Smooth muscle cell (in vitro differentiated cells): ENCODE measurements at regions not wholly inside any gene's neighbourhood (a gene's known extent, or its start where the extent isn't known, plus 50 kb on each side); places are given as distances from the start of the nearest gene placed in this dataset.
"Not testable (repeated sequence)": the region's sequence is repeated elsewhere in the genome, so short reads cannot be mapped to it uniquely, and the experiment has no call there.

Experiments used
- DNase-seq: peaks from one replicate; lab custom pipeline; 2025; ENCODE audit not compliant: unreplicated experiment; lab: John Stamatoyannopoulos, UW
- H2AFZ ChIP-seq: fragments of 200-600 bp; sonication (generic); 2 replicates; pipeline ENCODE4 v1.6.0; 2016; ENCODE audit warnings: antibody characterized with exemption, low read depth, mild to moderate bottlenecking
- H3F3A ChIP-seq: fragments of 200-600 bp; sonication (generic); 2 replicates; pipeline ENCODE4 v1.6.0; 2017; ENCODE audit warnings: antibody characterized with exemption, low read depth
- H3K27ac ChIP-seq: fragments of 200-600 bp; sonication (generic); 2 replicates; pipeline ENCODE4 v1.5.1; 2016; ENCODE audit warnings: low read depth, mild to moderate bottlenecking
- H3K27me3 ChIP-seq: fragments of 200-600 bp; sonication (generic); 2 replicates; pipeline ENCODE4 v1.6.1; 2016; ENCODE audit warnings: low read depth, mild to moderate bottlenecking
- H3K36me3 ChIP-seq: fragments of 200-600 bp; sonication (generic); 2 replicates; pipeline ENCODE4 v1.5.1; 2016; ENCODE audit warnings: low read depth
- H3K4me1 ChIP-seq: fragments of 200-600 bp; sonication (generic); 2 replicates; pipeline ENCODE4 v1.5.1; 2016; ENCODE audit warnings: low read depth
- H3K4me2 ChIP-seq: fragments of 200-600 bp; sonication (generic); 2 replicates; pipeline ENCODE4 v1.6.0; 2016; ENCODE audit warnings: mild to moderate bottlenecking
- H3K4me3 ChIP-seq: fragments of 200-600 bp; sonication (generic); 2 replicates; pipeline ENCODE4 v1.5.1; 2016; ENCODE audit warnings: mild to moderate bottlenecking
- H3K79me2 ChIP-seq: fragments of 200-600 bp; sonication (generic); 2 replicates; pipeline ENCODE4 v1.6.0; 2016; ENCODE audit warnings: low read depth, mild to moderate bottlenecking
- H3K9ac ChIP-seq: fragments of 200-600 bp; sonication (generic); 2 replicates; pipeline ENCODE4 v1.6.0; 2016; ENCODE audit warnings: low read depth
- H3K9me3 ChIP-seq: fragments of 200-600 bp; sonication (generic); replicated peaks from 2 replicates; pipeline ENCODE4 v1.5.1; 2016; ENCODE audit warnings: low read depth
- H4K20me1 ChIP-seq: fragments of 200-600 bp; sonication (generic); 2 replicates; pipeline ENCODE4 v1.6.0; 2016; ENCODE audit warnings: low read depth
- WGBS: methylation state at CpG from one replicate; pipeline ENCODE4 v1.1.7; 2016; ENCODE audit warnings: low lambda C conversion rate; 5-methylcytosine and 5-hydroxymethylcytosine counted together
- TF ChIP-seq, protein P1 (sequence below): fragments of 200-600 bp; sonication (generic); IDR thresholded peaks from 2 replicates; pipeline ENCODE4 v1.5.1; 2017; ENCODE audit warnings: borderline replicate concordance, mild to moderate bottlenecking, antibody characterized with exemption; ENCODE audit not compliant: insufficient read depth, poor library complexity, severe bottlenecking

DNA sequence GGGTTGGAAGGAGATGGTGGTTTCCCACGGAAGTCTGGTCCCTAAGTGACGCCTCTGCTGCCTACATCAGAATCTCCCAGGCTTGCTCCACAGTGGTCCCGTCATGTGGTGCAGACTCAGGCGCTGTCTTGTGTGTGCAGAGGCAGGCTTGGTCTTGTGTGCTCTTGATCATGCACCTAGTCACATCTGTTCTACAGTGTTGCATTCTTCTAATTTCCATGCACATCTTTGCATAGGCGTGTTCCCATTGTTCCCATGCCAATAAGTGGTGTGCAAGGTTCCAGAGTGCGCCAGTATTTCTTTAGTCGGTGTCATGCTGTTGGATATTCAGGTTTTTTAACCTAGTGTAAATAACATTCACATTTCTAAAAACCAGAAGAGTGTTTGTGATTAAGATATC, 195.8 kb downstream of the LMLN start:
- H3K36me3 ChIP-seq, H3K27ac ChIP-seq, H3K4me3 ChIP-seq, H3K4me1 ChIP-seq, DNase-seq, H3K9ac ChIP-seq, H2AFZ ChIP-seq, H3F3A ChIP-seq, H3K9me3 ChIP-seq, H3K27me3 ChIP-seq, H3K4me2 ChIP-seq, H4K20me1 ChIP-seq, H3K79me2 ChIP-seq: not testable (repeated sequence)
- 96% methylated on average over 4 of the region's 7 CpGs for WGBS

DNA sequence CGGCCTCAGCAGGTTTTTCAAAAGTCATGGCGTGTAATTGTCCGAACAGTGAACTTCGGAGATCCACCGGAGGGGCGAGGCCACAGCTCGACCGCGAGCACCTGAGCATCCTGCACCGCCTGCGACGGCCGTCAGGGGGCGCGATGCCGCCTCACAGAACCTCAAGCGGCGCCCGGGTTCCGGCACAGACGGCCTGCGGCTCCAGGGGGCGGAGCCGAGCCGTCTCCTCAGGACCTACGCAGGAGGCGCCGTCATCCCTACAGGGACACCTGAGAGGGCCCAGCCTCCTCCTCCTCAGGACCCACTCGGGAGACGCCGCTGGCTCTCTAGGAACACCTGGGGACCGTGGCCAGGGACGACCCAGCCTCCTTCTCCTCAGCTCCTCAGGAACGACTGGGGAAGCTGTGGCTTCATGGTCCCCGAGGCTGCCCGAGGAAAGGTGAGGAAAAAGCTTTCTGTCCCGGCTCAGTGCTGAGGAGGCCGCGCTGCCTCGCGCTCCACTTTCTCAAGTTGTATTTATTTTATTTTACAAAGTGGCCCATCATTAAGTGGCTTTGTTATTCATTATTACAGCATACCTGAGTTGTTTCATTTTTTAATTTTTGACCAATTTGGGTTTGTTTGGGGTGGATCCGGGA, 197.3 kb downstream of the LMLN start:
- H3K36me3 ChIP-seq, H2AFZ ChIP-seq, H4K20me1 ChIP-seq, H3K4me3 ChIP-seq, H3K27me3 ChIP-seq, H3K4me2 ChIP-seq, DNase-seq, H3F3A ChIP-seq, H3K9ac ChIP-seq, H3K27ac ChIP-seq, H3K4me1 ChIP-seq, H3K9me3 ChIP-seq, H3K79me2 ChIP-seq: not testable (repeated sequence)
- WGBS = 0% methylated on average over 5 of the region's 42 CpGs

DNA sequence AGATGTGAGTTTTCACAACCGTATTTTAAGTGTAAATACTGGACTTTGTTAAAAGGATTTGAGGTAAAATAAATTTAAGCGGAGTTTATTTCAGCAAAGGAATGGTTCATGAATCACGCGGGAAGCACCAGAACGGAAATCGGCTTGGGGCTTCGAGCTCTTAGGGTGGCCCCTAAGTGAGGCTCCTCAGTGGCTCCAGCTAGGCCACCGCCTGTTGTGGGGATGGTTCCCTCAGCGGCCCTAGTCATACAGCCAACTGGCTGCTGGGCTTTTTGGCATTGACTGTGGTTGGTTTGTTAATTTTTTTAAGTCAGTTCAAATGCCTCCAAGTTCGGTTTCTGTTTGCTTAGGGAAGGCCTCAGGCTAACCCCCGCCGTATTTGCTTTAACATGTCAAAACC, 198.0 kb downstream of the LMLN start:
- not testable (repeated sequence) for H3K9ac ChIP-seq, H3K4me1 ChIP-seq, H3K79me2 ChIP-seq, H3F3A ChIP-seq, H3K36me3 ChIP-seq, H3K27me3 ChIP-seq, H2AFZ ChIP-seq, DNase-seq, H4K20me1 ChIP-seq, H3K9me3 ChIP-seq, H3K27ac ChIP-seq
- Histone ChIP-seq H3K4me3 (peak overlapping the region; percentile 24), H3K4me2 (peak overlapping the region; percentile 74)
- WGBS = 3% methylated on average over 10 of the region's 12 CpGs

DNA sequence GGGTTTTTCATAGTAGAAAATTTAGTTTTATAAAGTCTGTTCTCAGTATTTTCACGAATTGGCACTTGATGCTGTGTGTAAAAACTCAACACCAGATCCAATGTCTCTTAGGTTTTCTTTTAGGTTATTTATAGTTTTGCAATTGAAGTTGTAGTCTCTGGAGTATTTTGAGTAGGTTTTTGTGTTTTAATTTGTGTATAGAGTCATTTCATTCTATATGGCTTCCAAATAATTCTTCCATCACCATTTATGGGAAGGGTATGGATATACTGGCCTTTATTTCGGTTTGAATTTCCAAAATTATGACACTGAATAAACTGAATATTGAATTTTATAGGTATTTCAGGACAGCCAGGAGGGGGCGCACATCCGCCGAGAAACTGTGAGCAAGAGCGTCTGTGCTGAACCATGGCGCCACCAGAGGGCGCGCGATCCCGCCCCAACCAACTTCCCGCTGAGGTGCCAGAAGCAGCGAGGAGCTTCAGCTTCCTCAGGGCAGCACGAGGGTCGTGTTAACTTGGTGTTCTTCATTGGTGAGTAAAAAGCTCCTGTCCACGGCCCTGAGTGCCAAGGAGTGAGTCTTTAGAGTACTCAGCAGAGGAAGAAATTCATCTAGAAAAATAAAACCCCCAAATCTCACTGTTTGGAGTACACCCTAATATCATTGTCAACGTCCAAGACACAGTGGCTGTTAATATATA, 207.5 kb downstream of the LMLN start:
- 17% methylated on average over 15 of the region's 17 CpGs for WGBS
- DNase-seq, H3K4me1 ChIP-seq, H3F3A ChIP-seq, H4K20me1 ChIP-seq, H3K9ac ChIP-seq, H3K4me2 ChIP-seq, H3K4me3 ChIP-seq, H3K36me3 ChIP-seq, H3K9me3 ChIP-seq, H3K79me2 ChIP-seq, H3K27me3 ChIP-seq, H3K27ac ChIP-seq, H2AFZ ChIP-seq: not testable (repeated sequence)
- TF ChIP-seq, protein P1, sequence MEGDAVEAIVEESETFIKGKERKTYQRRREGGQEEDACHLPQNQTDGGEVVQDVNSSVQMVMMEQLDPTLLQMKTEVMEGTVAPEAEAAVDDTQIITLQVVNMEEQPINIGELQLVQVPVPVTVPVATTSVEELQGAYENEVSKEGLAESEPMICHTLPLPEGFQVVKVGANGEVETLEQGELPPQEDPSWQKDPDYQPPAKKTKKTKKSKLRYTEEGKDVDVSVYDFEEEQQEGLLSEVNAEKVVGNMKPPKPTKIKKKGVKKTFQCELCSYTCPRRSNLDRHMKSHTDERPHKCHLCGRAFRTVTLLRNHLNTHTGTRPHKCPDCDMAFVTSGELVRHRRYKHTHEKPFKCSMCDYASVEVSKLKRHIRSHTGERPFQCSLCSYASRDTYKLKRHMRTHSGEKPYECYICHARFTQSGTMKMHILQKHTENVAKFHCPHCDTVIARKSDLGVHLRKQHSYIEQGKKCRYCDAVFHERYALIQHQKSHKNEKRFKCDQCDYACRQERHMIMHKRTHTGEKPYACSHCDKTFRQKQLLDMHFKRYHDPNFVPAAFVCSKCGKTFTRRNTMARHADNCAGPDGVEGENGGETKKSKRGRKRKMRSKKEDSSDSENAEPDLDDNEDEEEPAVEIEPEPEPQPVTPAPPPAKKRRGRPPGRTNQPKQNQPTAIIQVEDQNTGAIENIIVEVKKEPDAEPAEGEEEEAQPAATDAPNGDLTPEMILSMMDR = peak; percentile 62

DNA sequence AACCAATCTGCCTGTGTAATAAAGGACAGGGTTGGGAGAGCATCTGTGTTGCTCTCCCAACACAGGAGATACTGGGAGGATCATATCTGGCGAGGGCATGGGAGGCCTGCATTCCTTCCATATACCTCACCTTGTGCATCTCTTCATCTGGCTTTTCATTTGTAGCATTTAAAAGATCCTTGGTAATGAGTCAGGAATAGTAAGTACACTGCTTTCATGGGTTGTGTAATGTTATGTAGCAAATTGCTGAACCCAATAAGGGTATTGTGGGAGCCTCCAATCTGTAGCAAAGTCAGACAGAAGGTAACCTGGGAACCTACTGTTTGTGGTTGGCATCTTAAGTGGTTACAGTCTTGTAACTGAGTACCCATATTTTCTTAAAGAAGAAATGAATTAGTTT, 210.8 kb downstream of the LMLN start:
- not testable (repeated sequence) for H3K4me1 ChIP-seq, H3K27ac ChIP-seq, H3K36me3 ChIP-seq, H4K20me1 ChIP-seq, H3K4me2 ChIP-seq, H3K4me3 ChIP-seq, H3K9ac ChIP-seq, H3K27me3 ChIP-seq, H3F3A ChIP-seq, H3K79me2 ChIP-seq, DNase-seq, H3K9me3 ChIP-seq, H2AFZ ChIP-seq
- 31% methylated on average over 1 of the region's 1 CpG for WGBS

DNA sequence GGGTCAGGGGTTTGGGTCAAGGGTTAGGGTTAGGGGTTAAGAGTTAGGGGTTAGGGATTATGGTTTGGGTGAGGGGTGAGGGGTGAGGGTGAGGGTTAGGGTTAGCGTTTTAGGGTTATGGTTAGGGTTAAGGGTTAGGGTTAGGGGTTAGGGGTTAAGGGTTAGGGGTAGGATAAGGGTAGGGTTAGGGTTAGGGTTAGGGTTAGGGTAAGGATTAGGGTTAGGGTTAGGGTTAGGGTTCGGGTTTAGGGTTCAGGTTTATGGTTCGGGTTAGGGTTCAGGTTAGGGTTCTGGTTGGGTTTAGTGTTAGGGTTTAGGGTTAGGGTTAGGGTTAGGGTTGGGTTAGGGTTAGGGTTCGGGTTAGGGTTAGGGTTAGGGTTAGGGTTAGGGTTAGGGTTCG, 213.1 kb downstream of the LMLN start:
- H3K9me3 ChIP-seq, H3K4me3 ChIP-seq, H3F3A ChIP-seq, H3K4me1 ChIP-seq, H3K36me3 ChIP-seq, H3K27ac ChIP-seq, H3K9ac ChIP-seq, H3K27me3 ChIP-seq, H4K20me1 ChIP-seq, H3K4me2 ChIP-seq, DNase-seq, H3K79me2 ChIP-seq, H2AFZ ChIP-seq: not testable (repeated sequence)
- 90% methylated on average over 5 of the region's 5 CpGs for WGBS

DNA sequence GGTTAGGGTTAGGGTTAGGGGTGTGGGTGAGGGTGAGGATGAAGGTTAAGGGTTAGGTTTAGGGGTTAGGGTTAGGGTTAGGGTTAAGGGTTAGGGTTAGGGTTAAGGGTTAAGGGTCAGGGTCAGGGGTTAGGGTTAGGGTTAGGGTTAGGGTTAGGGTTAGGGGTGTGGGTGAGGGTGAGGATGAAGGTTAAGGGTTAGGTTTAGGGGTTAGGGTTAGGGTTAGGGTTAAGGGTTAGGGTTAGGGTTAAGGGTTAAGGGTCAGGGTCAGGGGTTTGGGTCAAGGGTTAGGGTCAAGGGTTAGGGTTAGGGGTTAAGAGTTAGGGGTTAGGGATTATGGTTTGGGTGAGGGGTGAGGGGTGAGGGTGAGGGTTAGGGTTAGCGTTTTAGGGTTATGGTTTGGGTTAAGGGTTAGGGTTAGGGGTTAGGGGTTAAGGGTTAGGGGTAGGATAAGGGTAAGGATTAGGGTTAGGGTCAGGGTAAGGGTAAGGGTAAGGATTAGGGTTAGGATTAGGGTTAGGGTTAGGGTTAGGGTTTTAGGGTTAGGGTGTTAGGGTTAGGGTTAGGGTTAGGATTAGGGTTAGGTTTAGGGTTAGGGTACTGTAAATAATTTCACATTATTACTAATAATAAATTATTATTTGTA, 214.0 kb downstream of the LMLN start:
- not testable (repeated sequence) for H3K9me3 ChIP-seq, H3K4me2 ChIP-seq, H3F3A ChIP-seq, H3K4me3 ChIP-seq, H3K4me1 ChIP-seq, H3K27me3 ChIP-seq, H4K20me1 ChIP-seq, DNase-seq, H3K9ac ChIP-seq, H3K36me3 ChIP-seq, H3K79me2 ChIP-seq, H2AFZ ChIP-seq
- H3K27ac ChIP-seq = peak overlapping the region; percentile 65
- WGBS = 100% methylated on average over 1 of the region's 1 CpG
